DOHH2 (cell line): ENCODE measurements at regions not wholly inside any gene's neighbourhood (a gene's known extent, or its start where the extent isn't known, plus 50 kb on each side); places are given as distances from the start of the nearest gene placed in this dataset.

ENCODE experiments used
- CTCF ChIP-seq: fragments of 200-600 bp; sonication (generic); IDR thresholded peaks from one replicate; pipeline ENCODE4 v1.5.1; 2014; ENCODE audit warnings: antibody characterized with exemption, mild to moderate bottlenecking, low read depth, low read length; ENCODE audit not compliant: poor library complexity, severe bottlenecking
- EZH2phosphoT487 ChIP-seq: fragments of 200-600 bp; sonication (generic); IDR thresholded peaks from 2 replicates; pipeline ENCODE4 v1.6.1; 2017; ENCODE audit warnings: borderline replicate concordance, mild to moderate bottlenecking, antibody characterized with exemption, low read length, moderate library complexity, mixed read lengths

DNA sequence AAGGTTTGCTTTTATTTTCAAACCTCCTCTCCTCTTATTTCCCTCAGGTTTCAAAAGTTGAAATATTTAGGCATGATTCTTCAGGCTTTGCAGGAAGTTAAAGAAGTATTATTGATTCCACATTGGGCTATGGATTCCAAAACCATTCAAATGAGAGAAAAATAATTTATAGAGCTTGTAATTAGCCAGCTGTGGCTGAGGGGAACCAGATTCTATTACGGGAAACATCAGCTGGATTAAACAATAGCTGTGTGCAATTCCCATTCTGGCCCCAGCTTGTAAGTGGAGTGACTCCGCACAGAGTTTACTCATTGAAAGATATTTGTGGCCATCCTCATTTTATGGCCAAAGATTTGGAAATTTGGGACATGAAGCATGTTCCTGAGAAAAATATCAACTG is 77.0 kb upstream of the PHYHIPL start:
- TF ChIP-seq CTCF: no peak
- no peak for TF ChIP-seq EZH2phosphoT487
